ENCODE measurements at regions not wholly inside any gene's neighbourhood (a gene's known extent, or its start where the extent isn't known, plus 50 kb on each side); places are given as distances from the start of the nearest gene placed in this dataset.
A peak's percentile ranks its signal among the peaks of the same experiment; 100 is the strongest.

DNA sequence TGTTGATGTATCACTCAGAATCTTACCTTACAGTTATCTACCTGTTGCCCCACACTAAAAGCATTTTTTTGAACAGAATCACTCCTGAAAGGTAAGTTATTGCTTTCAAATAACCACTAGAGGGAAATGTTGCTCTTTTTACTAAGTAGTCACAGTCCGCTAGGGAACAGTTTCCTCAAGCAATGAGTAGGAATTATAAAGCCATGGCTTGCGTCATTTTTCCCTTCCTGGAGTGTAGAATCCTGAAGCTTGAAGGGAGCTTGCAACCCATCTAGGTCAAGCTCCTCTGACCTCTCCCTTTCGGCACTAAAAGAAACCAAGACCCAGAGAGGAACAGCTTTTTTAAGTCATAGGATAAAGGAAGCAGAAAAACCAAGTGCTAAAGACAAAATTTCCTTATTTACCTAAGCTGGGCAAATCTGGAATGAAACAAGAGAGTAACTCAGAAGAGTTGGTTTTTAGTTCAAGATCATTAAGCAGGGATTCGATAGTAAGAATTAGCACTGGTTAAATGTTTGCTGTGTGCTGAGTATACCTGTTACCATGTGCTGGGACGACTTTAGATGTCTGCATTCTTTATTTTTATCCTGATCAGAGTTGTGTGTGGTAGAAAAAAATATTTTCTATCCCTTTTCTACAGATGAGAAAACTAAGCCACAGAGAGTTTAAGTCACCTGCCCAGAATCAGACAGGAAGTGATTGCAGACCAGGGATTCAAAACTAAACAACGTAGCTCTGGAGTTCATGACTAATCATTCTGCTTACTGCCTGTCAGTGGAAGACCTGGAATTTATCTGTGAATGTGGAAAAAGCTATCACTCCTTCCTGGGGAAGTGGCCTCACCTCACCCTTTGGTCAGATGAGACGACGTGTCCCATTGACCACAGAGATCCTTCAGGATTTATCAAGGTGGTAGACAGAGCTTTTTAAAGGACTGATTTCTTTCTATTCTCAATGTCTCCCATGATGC is 631.5 kb downstream of the RAB28 start:
- Histone ChIP-seq H3K4me3 (ENCODE audit: low read depth, low read length) (no peak overlapping the region), H3K27me3 (ENCODE audit: insufficient read depth, low read depth, severe bottlenecking) (no peaks in the 10 kb centered on the region), H3K9me3 (ENCODE audit: severe bottlenecking) (no peaks in the 10 kb centered on the region), H3K36me3 (no peaks in the 10 kb centered on the region), H3K27ac (no peak overlapping the region)
- DNase-seq: no peak
- TF ChIP-seq, protein P1, sequence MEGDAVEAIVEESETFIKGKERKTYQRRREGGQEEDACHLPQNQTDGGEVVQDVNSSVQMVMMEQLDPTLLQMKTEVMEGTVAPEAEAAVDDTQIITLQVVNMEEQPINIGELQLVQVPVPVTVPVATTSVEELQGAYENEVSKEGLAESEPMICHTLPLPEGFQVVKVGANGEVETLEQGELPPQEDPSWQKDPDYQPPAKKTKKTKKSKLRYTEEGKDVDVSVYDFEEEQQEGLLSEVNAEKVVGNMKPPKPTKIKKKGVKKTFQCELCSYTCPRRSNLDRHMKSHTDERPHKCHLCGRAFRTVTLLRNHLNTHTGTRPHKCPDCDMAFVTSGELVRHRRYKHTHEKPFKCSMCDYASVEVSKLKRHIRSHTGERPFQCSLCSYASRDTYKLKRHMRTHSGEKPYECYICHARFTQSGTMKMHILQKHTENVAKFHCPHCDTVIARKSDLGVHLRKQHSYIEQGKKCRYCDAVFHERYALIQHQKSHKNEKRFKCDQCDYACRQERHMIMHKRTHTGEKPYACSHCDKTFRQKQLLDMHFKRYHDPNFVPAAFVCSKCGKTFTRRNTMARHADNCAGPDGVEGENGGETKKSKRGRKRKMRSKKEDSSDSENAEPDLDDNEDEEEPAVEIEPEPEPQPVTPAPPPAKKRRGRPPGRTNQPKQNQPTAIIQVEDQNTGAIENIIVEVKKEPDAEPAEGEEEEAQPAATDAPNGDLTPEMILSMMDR (IDR thresholded peaks at IDR 0.05; ENCODE audit: low read depth, low read length): peak; percentile 45

DNA sequence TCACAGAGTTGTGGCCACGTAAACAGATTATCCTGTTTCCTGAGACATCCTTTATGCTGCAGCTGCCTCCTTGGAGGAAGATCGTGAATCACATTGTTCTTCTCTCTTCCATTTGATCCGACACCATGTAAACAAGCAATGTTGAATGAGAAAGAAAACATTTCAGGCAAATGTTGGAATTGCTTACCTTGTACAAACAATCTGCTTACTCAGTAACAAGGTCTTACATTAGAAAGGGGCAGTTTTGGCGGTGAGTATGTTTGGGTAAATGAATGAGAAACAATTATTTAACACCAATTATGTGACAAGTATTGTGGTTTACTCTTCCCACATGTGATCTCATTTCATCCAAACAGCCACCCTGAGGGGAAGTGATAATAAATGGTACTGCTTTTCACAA is 637.8 kb downstream of the RAB28 start:
- Histone ChIP-seq H3K36me3 (no peaks in the 10 kb centered on the region), H3K27me3 (ENCODE audit: insufficient read depth, low read depth, severe bottlenecking) (no peaks in the 10 kb centered on the region), H3K27ac (no peak overlapping the region), H3K4me3 (ENCODE audit: low read depth, low read length) (no peak overlapping the region), H3K9me3 (ENCODE audit: severe bottlenecking) (no peaks in the 10 kb centered on the region)
- no peak for DNase-seq
- TF ChIP-seq, protein P1 (IDR thresholded peaks at IDR 0.05; ENCODE audit: low read depth, low read length): no peak

DNA sequence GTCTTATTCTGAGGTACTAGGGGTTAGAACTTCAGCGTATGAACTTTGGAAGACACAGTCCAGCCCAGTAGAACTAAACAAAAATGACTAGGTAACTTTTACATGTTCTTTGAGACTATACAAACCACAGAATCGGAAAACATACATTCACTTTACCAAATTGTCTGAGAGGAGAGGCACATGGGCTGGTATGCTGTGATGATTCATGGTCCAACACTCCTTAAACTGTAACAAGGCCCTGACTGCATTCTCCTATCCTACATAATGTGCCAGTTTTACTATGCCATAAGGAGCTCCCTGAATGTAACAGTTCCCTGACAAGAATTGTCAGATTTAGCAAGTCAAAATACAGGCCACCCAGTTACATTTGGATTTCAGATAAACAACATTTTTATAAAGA is 640.0 kb downstream of the RAB28 start:
- Histone ChIP-seq H3K27me3 (ENCODE audit: insufficient read depth, low read depth, severe bottlenecking) (no peaks in the 10 kb centered on the region), H3K9me3 (ENCODE audit: severe bottlenecking) (no peaks in the 10 kb centered on the region), H3K4me3 (ENCODE audit: low read depth, low read length) (no peak overlapping the region), H3K36me3 (no peaks in the 10 kb centered on the region), H3K27ac (no peak overlapping the region)
- TF ChIP-seq, protein P1 (IDR thresholded peaks at IDR 0.05; ENCODE audit: low read depth, low read length): no peak
- DNase-seq: no peak

DNA sequence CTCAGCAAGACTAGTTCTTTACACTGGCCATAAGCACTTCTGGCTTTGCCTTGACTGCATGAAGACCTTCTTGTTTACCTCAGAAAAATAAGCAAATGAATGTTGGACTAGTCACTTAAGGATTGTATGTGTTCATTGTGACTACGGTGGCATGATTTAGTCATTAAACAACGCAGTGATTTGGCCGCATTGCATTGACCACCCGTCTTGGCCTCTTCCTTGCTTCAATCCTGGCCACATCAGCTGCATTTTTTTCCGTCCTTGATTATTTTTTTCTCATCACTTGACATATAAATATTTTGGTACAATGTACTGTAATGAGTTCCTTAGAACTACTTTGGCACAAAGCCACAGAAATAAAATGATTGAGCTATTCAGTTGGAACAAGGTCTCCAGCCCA is 656.2 kb downstream of the RAB28 start:
- H3K4me3 ChIP-seq (ENCODE audit: low read depth, low read length): no peak overlapping the region
- H3K27ac ChIP-seq: no peak overlapping the region
- no peaks in the 10 kb centered on the region for H3K9me3 ChIP-seq (ENCODE audit: severe bottlenecking)
- TF ChIP-seq, protein P1 (IDR thresholded peaks at IDR 0.05; ENCODE audit: low read depth, low read length): no peak
- H3K36me3 ChIP-seq: no peaks in the 10 kb centered on the region
- DNase-seq: no peak
- no peaks in the 10 kb centered on the region for H3K27me3 ChIP-seq (ENCODE audit: insufficient read depth, low read depth, severe bottlenecking)

DNA sequence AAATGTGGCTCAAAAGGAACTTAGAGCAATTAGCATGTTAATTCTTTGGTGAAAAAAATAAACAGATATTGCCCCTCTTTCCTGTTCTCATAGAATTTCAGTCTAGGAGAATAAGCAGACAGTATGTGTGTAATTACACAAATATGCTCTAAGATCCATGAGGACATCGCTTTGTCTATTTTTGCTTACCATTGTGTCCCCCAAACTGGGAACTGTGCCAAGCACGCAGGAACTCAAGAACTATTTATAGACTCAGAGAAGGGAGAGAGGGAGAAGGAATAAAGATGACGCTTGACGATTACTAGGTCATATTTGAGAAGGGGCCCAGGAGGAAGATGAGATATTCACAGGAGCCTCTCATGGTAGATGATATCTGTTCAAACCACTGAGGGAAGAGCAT is 692.6 kb downstream of the RAB28 start:
- H3K27ac ChIP-seq: no peak overlapping the region
- no peak for DNase-seq
- no peaks in the 10 kb centered on the region for H3K27me3 ChIP-seq (ENCODE audit: insufficient read depth, low read depth, severe bottlenecking)
- TF ChIP-seq, protein P1 (IDR thresholded peaks at IDR 0.05; ENCODE audit: low read depth, low read length): no peak
- H3K4me3 ChIP-seq (ENCODE audit: low read depth, low read length): no peak overlapping the region
- H3K9me3 ChIP-seq (ENCODE audit: severe bottlenecking): no peaks in the 10 kb centered on the region
- H3K36me3 ChIP-seq: no peaks in the 10 kb centered on the region
